Right lobe of liver (tissue), 4 donors: ENCODE measurements at regions not wholly inside any gene's neighbourhood (a gene's known extent, or its start where the extent isn't known, plus 50 kb on each side); places are given as distances from the start of the nearest gene placed in this dataset.

ENCODE experiments used
- CTCF ChIP-seq, 4 donors: fragments of 200-600 bp in 3 of 4; fragments of 450-650 bp in 1 of 4; IDR thresholded peaks; one replicate each; pipeline versions ENCODE4 v1.5.1 to v1.8.0; 2016 to 2022; ENCODE audit warnings: antibody characterized with exemption in 4 of 4, mild to moderate bottlenecking in 2 of 4
- POLR2A ChIP-seq: fragments of 450-650 bp; IDR thresholded peaks from one replicate; pipeline ENCODE4 v1.6.1; 2017; ENCODE audit warnings: antibody characterized with exemption, mild to moderate bottlenecking
- donor health status: DM: no; HTN: no; CAD: no.
- donor health status: DM: no; HTN: no; CAD: no.
- donor health status: DM: no; HTN: yes; CAD: no.

- TF ChIP-seq CTCF (IDR thresholded peaks at IDR 0.05) (peak; percentile 50 to 59 (median 52)), POLR2A (no peak)
Observed at GRCh38 chr21:16942703-16943102, 570.1 kb upstream of the CXADR start.
